SK-N-MC (cell line): ENCODE measurements at regions not wholly inside any gene's neighbourhood (a gene's known extent, or its start where the extent isn't known, plus 50 kb on each side); places are given as distances from the start of the nearest gene placed in this dataset.
A peak's percentile ranks its signal among the peaks of the same experiment; 100 is the strongest.
"Not testable (repeated sequence)": the region's sequence is repeated elsewhere in the genome, so short reads cannot be mapped to it uniquely, and the experiment has no call there.

ENCODE experiments used
- DNase-seq: peaks from one replicate; pipeline ENCODE4 v3.0.0-alpha.2; 2011; ENCODE audit warnings: low read depth, low spot score
- H3K27ac ChIP-seq: fragments of 200-600 bp; sonication (generic); 2 replicates; pipeline ENCODE4 v1.5.1; 2016; ENCODE audit warnings: mixed run types
- H3K36me3 ChIP-seq: fragments of 200-600 bp; sonication (generic); 2 replicates; pipeline ENCODE4 v1.6.1; 2017; ENCODE audit warnings: antibody characterized with exemption, low read length, mixed read lengths; ENCODE audit not compliant: insufficient read depth
- H3K4me3 ChIP-seq: fragments of 200-600 bp; sonication (generic); 2 replicates; pipeline ENCODE4 v1.5.1; 2016
- H3K9ac ChIP-seq: fragments of 200-600 bp; sonication (generic); 2 replicates; pipeline ENCODE4 v1.8.0; 2017; ENCODE audit warnings: mixed run types, mixed read lengths; ENCODE audit not compliant: insufficient read length
- H3K9me3 ChIP-seq: fragments of 200-600 bp; sonication (generic); 2 replicates; pipeline ENCODE4 v1.6.1; 2017; ENCODE audit warnings: low read depth, mild to moderate bottlenecking, antibody characterized with exemption, low read length, moderate library complexity, mixed read lengths
- EZH2 ChIP-seq: fragments of 200-600 bp; sonication (generic); IDR thresholded peaks from one replicate; pipeline ENCODE4 v1.6.1; 2017; ENCODE audit warnings: antibody characterized with exemption
- FOXP2 ChIP-seq: optimal IDR thresholded peaks from 2 replicates; pipeline ENCODE3; 2011; ENCODE audit warnings: mild to moderate bottlenecking, moderate library complexity; ENCODE audit not compliant: insufficient read depth; ENCODE audit errors: extremely low read length, control extremely low read depth
- POLR2AphosphoS5 ChIP-seq: IDR thresholded peaks from 2 replicates; pipeline ENCODE4 v1.6.1; 2012; ENCODE audit warnings: mild to moderate bottlenecking, low read depth, low read length, borderline replicate concordance

DNA sequence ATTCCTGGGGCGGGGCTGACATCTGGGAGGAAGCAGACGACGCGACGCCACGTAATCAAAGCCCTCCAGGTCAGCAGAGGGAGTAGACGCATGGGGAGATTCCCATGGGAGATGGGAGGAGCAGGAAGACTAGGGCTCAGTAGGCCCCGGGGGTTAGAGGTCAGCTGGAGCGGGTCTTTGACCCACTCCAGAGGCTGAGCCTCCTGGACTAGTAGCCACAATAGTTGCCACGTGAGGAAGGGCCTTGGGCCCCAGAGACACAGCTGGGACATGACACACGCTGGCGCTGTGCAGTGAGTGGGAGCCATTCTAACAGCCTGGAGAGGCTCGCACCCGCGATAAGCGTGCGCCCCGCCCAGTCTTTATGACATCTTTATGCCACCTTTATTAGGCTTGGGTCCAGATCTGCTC lies 95.7 kb upstream of the AMZ2 start:
- Histone ChIP-seq H3K36me3 (no peaks in the 10 kb centered on the region), H3K9me3 (no peaks in the 10 kb centered on the region), H3K9ac (no peak overlapping the region), H3K4me3 (no peak overlapping the region), H3K27ac (no peak overlapping the region)
- no peak for DNase-seq
- TF ChIP-seq POLR2AphosphoS5 (no peak), FOXP2 (no peak), EZH2 (no peak)

DNA sequence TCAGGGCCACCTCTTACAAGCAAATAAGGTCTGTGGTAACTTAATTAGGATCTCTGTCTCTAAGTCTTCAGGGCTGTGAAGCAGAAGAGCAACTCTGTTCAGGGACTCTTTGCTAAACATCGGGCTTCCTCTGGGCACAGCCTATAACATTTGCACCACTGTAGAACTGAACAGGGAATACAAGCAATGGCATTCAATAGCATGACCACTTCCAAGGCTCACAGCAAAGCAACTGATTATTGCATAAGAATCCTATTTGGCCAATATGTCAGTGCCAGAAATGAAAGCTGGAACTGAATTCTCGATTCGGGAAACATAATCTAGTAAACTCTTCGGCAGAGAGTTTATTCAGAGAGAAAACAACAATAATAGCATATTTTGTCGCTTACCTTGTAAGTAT lies 92.2 kb upstream of the AMZ2 start:
- no peak overlapping the region for H3K27ac ChIP-seq
- H3K9ac ChIP-seq: no peak overlapping the region
- no peak for DNase-seq
- no peaks in the 10 kb centered on the region for H3K36me3 ChIP-seq
- H3K9me3 ChIP-seq: no peaks in the 10 kb centered on the region
- no peak for TF ChIP-seq FOXP2
- TF ChIP-seq POLR2AphosphoS5: no peak
- TF ChIP-seq EZH2: no peak
- no peak overlapping the region for H3K4me3 ChIP-seq

GRCh38 chr17:68161644-68162428 lies 86.0 kb upstream of the AMZ2 start:
- no peak overlapping the region for H3K4me3 ChIP-seq
- no peak overlapping the region for H3K9ac ChIP-seq
- no peak for DNase-seq
- H3K9me3 ChIP-seq: no peaks in the 10 kb centered on the region
- no peak overlapping the region for H3K27ac ChIP-seq
- no peaks in the 10 kb centered on the region for H3K36me3 ChIP-seq
- TF ChIP-seq POLR2AphosphoS5 (no peak), FOXP2 (no peak), EZH2 (no peak)

DNA sequence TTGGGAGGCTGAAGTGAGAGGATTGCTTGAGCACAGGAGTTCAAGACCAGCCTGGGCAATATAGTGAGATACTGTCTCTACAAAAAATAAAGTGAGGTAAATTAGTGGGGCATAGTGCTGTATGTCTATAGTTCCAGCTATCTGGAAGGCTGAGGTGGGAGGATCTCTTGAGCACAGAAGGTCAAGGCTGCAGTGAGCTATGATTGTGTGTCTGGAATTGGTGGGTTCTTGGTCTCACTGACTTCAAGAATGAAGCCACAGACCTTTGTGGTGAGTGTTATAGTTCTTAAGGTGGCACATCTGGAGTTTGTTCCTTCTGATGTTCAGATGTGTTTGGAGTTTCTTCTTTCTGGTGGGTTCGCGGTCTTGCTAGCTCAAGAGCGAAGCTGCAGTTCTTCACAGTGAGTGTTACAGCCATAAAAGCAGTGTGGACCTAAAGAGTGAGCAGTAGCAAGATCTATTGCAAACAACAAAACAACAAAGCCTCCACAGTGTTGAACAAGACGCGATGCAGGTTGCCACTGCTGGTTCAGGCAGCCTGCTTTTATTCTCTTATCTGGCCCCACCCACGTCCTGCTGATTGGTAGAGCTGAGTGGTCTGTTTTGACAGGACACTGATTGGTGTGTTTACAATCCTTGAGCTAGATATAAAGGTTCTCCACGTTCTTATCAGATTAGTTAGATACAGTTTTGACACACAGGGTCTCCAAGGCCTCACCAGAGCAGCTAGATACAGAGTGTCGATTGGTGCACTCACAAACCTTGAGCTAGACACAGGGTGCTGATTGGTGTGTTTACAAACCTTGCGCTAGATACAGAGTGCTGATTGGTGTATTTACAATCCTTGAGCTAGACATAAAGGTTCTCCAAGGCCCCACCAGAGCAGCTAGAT lies 79.3 kb upstream of the AMZ2 start:
- H3K9ac ChIP-seq, H3K27ac ChIP-seq, DNase-seq, H3K36me3 ChIP-seq, H3K4me3 ChIP-seq, H3K9me3 ChIP-seq: not testable (repeated sequence)

DNA sequence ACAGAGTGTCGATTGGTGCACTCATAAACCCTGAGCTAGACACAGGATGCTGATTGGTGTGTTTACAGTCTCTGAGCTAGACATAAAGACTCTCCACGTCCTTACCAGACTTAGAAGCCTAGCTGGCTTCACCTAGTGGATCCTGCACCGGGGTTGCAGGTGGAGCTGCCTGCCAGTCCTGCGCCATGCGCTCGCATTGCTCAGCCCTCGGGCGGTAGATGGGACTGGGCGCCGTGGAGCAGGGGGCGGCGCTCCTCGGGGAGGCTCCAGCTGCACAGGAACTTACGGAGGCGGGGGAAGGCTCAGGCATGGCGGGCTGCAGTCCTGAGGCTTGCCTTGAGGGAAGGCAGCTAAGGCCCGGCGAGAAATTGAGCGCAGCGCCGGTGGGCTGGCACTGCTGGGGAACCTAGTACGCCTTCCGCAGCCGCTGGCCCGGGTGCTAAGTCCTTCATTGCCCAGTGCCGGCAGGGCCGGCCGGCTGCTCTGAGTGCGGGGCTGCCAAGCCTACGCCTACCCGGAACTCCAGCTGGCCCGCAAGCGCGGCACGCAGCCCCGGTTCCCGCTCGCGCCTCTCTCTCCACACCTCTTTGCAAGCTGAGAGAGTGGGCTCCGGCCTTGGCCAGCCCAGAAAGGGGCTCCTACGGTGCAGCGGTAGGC lies 78.5 kb upstream of the AMZ2 start:
- not testable (repeated sequence) for H3K36me3 ChIP-seq

GRCh38 chr17:68169840-68170239 lies 78.0 kb upstream of the AMZ2 start:
- TF ChIP-seq FOXP2 (no peak), POLR2AphosphoS5 (no peak), EZH2 (no peak)

More for the DNA sequence above, 78.5 kb upstream of the AMZ2 start:
- H3K27ac ChIP-seq, H3K4me3 ChIP-seq, H3K9me3 ChIP-seq, H3K9ac ChIP-seq, DNase-seq: not testable (repeated sequence)

GRCh38 chr17:68170246-68170645 lies 77.6 kb upstream of the AMZ2 start:
- DNase-seq: no peak
- Histone ChIP-seq H3K27ac (no peak overlapping the region), H3K9ac (no peak overlapping the region), H3K36me3 (no peaks in the 10 kb centered on the region), H3K9me3 (no peaks in the 10 kb centered on the region), H3K4me3 (no peak overlapping the region)
- TF ChIP-seq POLR2AphosphoS5 (no peak), EZH2 (no peak), FOXP2 (no peak)

More at GRCh38 chr17:68169840-68170239, 78.0 kb upstream of the AMZ2 start:
- no peaks in the 10 kb centered on the region for H3K9me3 ChIP-seq
- H3K4me3 ChIP-seq: no peak overlapping the region
- H3K9ac ChIP-seq: no peak overlapping the region
- H3K27ac ChIP-seq: no peak overlapping the region
- no peaks in the 10 kb centered on the region for H3K36me3 ChIP-seq
- peak; percentile 10 for DNase-seq

DNA sequence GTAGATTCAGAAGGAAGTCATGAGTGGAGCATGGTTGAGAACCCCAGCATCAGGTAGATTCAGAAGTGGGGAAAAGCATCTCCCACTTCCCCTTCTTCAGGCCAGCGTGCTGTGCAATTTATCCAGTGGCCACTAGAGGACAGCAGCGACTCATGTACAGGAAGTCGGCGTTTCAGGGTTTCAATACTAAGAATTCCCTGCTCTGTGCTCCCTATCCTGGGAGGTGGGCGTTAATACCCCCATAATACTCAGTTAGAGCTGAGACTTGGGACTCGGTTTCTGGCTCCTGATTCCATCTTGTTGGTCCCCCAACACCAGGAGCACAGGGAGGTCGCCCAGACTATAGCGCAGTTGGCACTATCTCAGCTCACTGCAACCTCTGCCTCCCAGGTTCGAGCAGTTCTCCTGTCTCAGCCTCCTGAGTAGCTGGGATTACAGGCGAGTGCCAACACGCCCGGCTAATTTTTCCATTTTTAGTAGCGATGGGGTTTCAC lies 75.3 kb upstream of the AMZ2 start:
- no peak overlapping the region for H3K4me3 ChIP-seq

More for the DNA sequence above, 75.3 kb upstream of the AMZ2 start:
- no peak overlapping the region for H3K9ac ChIP-seq
- TF ChIP-seq FOXP2: no peak
- no peak for TF ChIP-seq EZH2
- no peak for TF ChIP-seq POLR2AphosphoS5
- H3K9me3 ChIP-seq: no peaks in the 10 kb centered on the region
- no peak overlapping the region for H3K27ac ChIP-seq
- H3K36me3 ChIP-seq: no peaks in the 10 kb centered on the region
- peak; percentile 10 for DNase-seq
